ENCODE measurements at regions not wholly inside any gene's neighbourhood (a gene's known extent, or its start where the extent isn't known, plus 50 kb on each side); places are given as distances from the start of the nearest gene placed in this dataset.

DNA sequence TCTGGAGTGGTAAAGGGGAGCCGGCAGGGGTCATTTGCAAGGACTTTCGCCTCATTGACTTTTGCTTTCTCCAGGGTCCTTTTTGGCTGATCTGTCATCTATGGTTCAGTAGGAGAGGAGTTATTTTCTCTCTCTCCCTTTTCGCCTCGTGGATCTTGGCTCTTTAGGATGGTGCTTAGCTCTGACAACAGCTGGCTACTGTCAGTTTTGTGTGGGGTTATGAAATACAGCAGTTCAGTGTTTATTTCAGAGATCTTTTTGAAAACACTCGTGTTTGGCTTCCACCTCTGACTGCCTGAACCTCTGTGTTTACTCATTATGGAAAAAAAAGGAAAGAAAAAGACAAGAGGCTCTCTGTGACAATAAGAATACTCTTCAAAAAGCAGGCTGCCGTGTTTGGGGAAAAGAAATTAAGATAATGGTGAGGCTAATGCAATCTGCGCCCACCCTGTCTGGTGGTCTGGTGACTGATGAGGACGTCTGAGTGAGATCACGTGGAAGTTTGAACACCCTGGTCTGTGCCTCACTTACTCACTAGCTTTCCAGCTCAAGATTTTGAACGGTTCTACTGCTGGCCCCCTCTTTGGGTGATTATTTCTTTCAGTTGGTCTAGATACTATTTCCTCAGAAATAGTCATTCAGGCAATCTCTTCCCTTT is 567.7 kb downstream of the CAAP1 start:
- Mint-ChIP-seq H3K9me3 (no peaks in the 10 kb centered on the region), H3K36me3 (no peaks in the 10 kb centered on the region), H3K27ac (no peak overlapping the region), H3K4me3 (no peak overlapping the region), H3K27me3 (no peaks in the 10 kb centered on the region), H3K4me1 (ENCODE audit: unreplicated experiment) (peaks cover 4% of the 10 kb centered on the region)
- no peak for DNase-seq (ENCODE audit: extremely low spot score, unreplicated experiment)
- TF ChIP-seq, protein P1, sequence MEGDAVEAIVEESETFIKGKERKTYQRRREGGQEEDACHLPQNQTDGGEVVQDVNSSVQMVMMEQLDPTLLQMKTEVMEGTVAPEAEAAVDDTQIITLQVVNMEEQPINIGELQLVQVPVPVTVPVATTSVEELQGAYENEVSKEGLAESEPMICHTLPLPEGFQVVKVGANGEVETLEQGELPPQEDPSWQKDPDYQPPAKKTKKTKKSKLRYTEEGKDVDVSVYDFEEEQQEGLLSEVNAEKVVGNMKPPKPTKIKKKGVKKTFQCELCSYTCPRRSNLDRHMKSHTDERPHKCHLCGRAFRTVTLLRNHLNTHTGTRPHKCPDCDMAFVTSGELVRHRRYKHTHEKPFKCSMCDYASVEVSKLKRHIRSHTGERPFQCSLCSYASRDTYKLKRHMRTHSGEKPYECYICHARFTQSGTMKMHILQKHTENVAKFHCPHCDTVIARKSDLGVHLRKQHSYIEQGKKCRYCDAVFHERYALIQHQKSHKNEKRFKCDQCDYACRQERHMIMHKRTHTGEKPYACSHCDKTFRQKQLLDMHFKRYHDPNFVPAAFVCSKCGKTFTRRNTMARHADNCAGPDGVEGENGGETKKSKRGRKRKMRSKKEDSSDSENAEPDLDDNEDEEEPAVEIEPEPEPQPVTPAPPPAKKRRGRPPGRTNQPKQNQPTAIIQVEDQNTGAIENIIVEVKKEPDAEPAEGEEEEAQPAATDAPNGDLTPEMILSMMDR (conservative IDR thresholded peaks at IDR 0.05): no peak

DNA sequence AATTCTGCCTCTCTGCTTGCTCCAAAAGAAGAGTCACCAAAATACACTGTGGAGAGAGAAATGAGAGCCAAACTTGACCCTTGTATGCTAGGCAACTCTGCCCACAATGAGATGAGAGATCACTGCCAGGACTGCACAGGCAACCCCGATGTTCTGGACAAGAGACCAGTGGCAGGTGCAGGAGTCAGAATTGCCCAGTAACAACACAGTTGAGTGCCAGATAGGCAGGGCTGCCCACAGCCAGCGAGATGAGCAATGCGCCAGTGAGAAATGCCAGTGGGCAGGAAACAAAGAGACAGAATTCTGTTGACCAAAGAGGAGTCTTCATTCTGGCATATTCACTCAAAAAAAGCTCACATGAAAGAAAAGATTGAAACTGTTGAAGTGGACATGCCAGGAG is 570.7 kb downstream of the CAAP1 start:
- H3K4me3 Mint-ChIP-seq: no peak overlapping the region
- no peaks in the 10 kb centered on the region for H3K9me3 Mint-ChIP-seq
- TF ChIP-seq, protein P1 (conservative IDR thresholded peaks at IDR 0.05): no peak
- H3K27ac Mint-ChIP-seq: no peak overlapping the region
- DNase-seq (ENCODE audit: extremely low spot score, unreplicated experiment): no peak
- peaks cover 4% of the 10 kb centered on the region for H3K4me1 Mint-ChIP-seq (ENCODE audit: unreplicated experiment)
- no peaks in the 10 kb centered on the region for H3K27me3 Mint-ChIP-seq
- no peaks in the 10 kb centered on the region for H3K36me3 Mint-ChIP-seq

DNA sequence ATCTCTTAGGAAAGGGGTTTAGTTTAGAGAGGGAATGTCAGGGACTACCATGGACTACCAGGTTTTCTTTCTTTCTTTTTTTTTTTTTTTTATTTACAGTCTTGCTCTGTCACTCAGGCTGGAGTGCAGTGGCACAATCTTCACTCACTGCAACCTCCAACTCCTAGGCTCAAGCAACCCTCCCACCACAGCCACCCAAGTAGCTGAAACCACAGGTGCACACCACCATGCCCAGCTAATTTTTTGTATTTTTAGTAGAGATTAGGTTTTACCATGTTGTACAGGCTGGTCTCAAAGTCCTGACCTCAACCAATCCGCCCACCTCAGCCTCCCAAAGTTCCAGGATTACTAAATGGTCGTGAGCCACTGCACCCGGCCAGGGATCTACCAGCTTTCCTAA is 572.7 kb downstream of the CAAP1 start:
- TF ChIP-seq, protein P1 (conservative IDR thresholded peaks at IDR 0.05): no peak
- DNase-seq (ENCODE audit: extremely low spot score, unreplicated experiment): no peak
- no peaks in the 10 kb centered on the region for H3K27me3 Mint-ChIP-seq
- no peaks in the 10 kb centered on the region for H3K9me3 Mint-ChIP-seq
- no peaks in the 10 kb centered on the region for H3K36me3 Mint-ChIP-seq
- H3K27ac Mint-ChIP-seq: no peak overlapping the region
- H3K4me3 Mint-ChIP-seq: no peak overlapping the region
- H3K4me1 Mint-ChIP-seq (ENCODE audit: unreplicated experiment): no peaks in the 10 kb centered on the region

DNA sequence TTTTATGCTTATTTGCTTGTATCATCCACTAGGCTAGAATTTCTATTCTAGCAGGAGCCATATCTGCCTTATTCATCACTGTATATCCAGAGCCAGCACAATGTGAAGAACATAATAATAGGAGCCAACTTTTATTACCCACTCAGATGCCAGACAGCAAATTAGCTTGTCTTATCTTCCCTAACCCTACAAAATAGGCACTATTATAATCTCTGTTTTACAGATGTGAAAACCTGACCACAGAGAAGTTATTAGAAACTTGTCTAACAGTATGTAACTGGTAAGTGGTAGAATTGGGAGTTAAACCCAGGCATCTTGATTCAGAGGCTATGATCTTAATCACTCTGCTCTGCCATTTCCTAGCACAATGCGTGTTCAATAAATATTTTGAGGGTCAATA is 579.5 kb downstream of the CAAP1 start:
- TF ChIP-seq, protein P1 (conservative IDR thresholded peaks at IDR 0.05): no peak
- Mint-ChIP-seq H3K9me3 (no peaks in the 10 kb centered on the region), H3K4me1 (ENCODE audit: unreplicated experiment) (no peaks in the 10 kb centered on the region), H3K27ac (no peak overlapping the region), H3K36me3 (no peaks in the 10 kb centered on the region), H3K27me3 (no peaks in the 10 kb centered on the region), H3K4me3 (no peak overlapping the region)
- DNase-seq (ENCODE audit: extremely low spot score, unreplicated experiment): no peak

DNA sequence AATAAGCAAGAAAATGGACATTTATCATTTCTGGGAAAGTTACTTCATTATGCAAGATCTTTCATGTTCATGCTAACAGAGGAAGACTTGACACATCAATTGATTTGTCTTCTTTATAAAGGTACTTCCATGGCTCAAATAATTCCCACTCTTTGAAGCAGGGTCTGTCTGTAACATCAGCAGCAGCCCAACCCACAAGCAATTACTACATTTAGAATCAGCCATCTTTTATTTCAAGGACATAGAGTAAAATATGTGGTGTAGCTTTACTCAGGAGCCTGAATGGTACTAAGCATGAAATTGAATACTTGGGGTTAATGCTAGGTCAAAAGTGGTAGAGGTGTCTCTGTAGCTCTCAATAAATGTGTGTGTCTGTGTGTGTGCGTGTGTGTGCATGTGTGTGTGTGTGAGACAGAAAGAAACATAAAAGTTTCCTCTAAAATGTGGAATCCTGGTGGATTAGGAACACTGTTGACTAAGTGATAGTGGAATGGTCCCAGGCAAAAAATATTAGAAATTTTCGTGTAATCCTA is 581.1 kb downstream of the CAAP1 start:
- TF ChIP-seq, protein P1 (conservative IDR thresholded peaks at IDR 0.05): no peak
- H3K36me3 Mint-ChIP-seq: no peaks in the 10 kb centered on the region
- DNase-seq (ENCODE audit: extremely low spot score, unreplicated experiment): no peak

More for the DNA sequence above, 581.1 kb downstream of the CAAP1 start:
- Mint-ChIP-seq H3K4me1 (ENCODE audit: unreplicated experiment) (no peaks in the 10 kb centered on the region), H3K4me3 (no peak overlapping the region), H3K9me3 (peaks cover 3% of the 10 kb centered on the region), H3K27me3 (no peaks in the 10 kb centered on the region), H3K27ac (no peak overlapping the region)
